Parathyroid adenoma (tissue), 2 donors: ENCODE measurements at regions not wholly inside any gene's neighbourhood (a gene's known extent, or its start where the extent isn't known, plus 50 kb on each side); places are given as distances from the start of the nearest gene placed in this dataset.
A peak's percentile ranks its signal among the peaks of the same experiment; 100 is the strongest.

Experiments used
- H2AFZ ChIP-seq: fragments of 300-600 bp; sonication (generic); one replicate; pipeline ENCODE4 v1.7.0; 2017; ENCODE audit warnings: antibody characterized with exemption, mild to moderate bottlenecking
- H3K27ac ChIP-seq: fragments of 300-600 bp; sonication (generic); one replicate; pipeline ENCODE4 v1.7.0; 2017
- H3K27me3 ChIP-seq: fragments of 300-600 bp; sonication (generic); one replicate; pipeline ENCODE4 v1.7.0; 2017; ENCODE audit warnings: low read length; ENCODE audit not compliant: control insufficient read depth, insufficient read depth
- H3K36me3 ChIP-seq: fragments of 300-600 bp; sonication (generic); one replicate; pipeline ENCODE4 v1.7.0; 2017; ENCODE audit warnings: low read length; ENCODE audit not compliant: control insufficient read depth, insufficient read depth
- H3K4me1 ChIP-seq: fragments of 300-600 bp; sonication (generic); one replicate; pipeline ENCODE4 v1.7.0; 2017; ENCODE audit warnings: control low read depth
- H3K4me2 ChIP-seq: fragments of 300-600 bp; sonication (generic); one replicate; pipeline ENCODE4 v1.7.0; 2017; ENCODE audit warnings: low read length
- H3K4me3 ChIP-seq: fragments of 300-600 bp; sonication (generic); one replicate; pipeline ENCODE4 v1.7.0; 2017; ENCODE audit warnings: low read depth, low read length
- H3K79me2 ChIP-seq: fragments of 300-600 bp; sonication (generic); one replicate; pipeline ENCODE4 v1.7.0; 2017; ENCODE audit warnings: control low read depth
- H3K9ac ChIP-seq: fragments of 300-600 bp; sonication (generic); one replicate; pipeline ENCODE4 v1.7.0; 2017; ENCODE audit warnings: mild to moderate bottlenecking
- H3K9me3 ChIP-seq: fragments of 300-600 bp; sonication (generic); one replicate; pipeline ENCODE4 v1.7.0; 2017; ENCODE audit warnings: low read length; ENCODE audit not compliant: control insufficient read depth
- CTCF ChIP-seq: fragments of 300-600 bp; sonication (generic); IDR thresholded peaks from one replicate; pipeline ENCODE4 v1.7.0; 2017; ENCODE audit warnings: antibody characterized with exemption, mild to moderate bottlenecking
- donor health status: primary hyperparathyroidism.

DNA sequence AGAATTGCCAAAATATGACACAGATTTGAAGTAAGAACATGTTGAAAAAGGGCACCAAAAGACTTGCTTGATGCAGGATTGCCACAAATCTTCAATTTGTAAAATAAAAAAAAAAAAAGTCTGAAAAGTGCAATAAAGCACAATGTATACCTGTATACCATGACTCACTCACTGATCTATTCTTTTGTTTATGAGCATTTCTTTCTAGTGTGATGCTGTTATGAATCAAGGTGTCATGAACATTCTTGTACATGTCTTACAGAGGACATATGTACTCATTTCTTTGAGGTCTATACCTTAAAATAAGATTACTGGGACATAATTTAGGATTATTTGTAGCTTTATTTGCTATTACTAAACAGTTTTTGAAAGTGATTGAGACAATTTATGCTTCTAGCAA lies 464.9 kb upstream of the RBMS3 start:
- no peaks in the 10 kb centered on the region for H3K9me3 ChIP-seq
- H3K4me2 ChIP-seq: no peak overlapping the region
- no peak overlapping the region for H3K4me3 ChIP-seq
- H2AFZ ChIP-seq: no peak overlapping the region
- H3K27me3 ChIP-seq: no peaks in the 10 kb centered on the region
- no peak overlapping the region for H3K27ac ChIP-seq
- H3K79me2 ChIP-seq: no peaks in the 10 kb centered on the region
- H3K9ac ChIP-seq: no peak overlapping the region
- no peaks in the 10 kb centered on the region for H3K36me3 ChIP-seq
- no peak for TF ChIP-seq CTCF
- no peaks in the 10 kb centered on the region for H3K4me1 ChIP-seq

- Histone ChIP-seq H3K4me2 (no peak overlapping the region), H3K4me1 (no peaks in the 10 kb centered on the region), H3K79me2 (no peaks in the 10 kb centered on the region)
Measured at GRCh38 chr3:28824316-28824715, 456.6 kb upstream of the RBMS3 start.

DNA sequence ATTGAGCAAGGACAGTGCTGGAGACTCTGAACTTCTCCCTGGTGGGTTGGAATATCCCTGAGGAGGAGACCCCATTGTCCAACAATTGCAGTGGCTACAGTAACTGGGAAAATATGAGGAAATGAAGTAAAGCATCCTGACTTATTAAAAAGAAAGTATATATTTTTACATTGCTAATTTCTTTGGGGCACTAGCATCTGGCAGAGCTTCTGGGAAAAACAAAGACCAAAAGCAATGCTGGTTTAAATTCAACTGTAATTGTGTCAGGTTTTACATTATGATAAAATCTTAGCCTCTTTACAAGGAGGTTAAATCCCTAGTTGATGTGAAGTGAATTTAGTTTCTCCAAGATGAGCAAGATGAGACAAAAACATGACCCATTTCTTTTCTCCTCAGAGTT lies 454.0 kb upstream of the RBMS3 start:
- Histone ChIP-seq H3K27ac (no peak overlapping the region), H3K27me3 (no peaks in the 10 kb centered on the region), H3K9me3 (no peaks in the 10 kb centered on the region), H3K4me2 (no peak overlapping the region), H3K9ac (no peak overlapping the region), H3K4me3 (no peak overlapping the region), H3K36me3 (no peaks in the 10 kb centered on the region), H3K79me2 (no peaks in the 10 kb centered on the region), H3K4me1 (no peaks in the 10 kb centered on the region), H2AFZ (no peak overlapping the region)
- TF ChIP-seq CTCF: no peak

More at GRCh38 chr3:28824316-28824715, 456.6 kb upstream of the RBMS3 start:
- no peak overlapping the region for H3K4me3 ChIP-seq
- no peak for TF ChIP-seq CTCF
- H3K36me3 ChIP-seq: no peaks in the 10 kb centered on the region
- no peaks in the 10 kb centered on the region for H3K27me3 ChIP-seq
- H3K9me3 ChIP-seq: no peaks in the 10 kb centered on the region
- no peak overlapping the region for H2AFZ ChIP-seq
- H3K9ac ChIP-seq: no peak overlapping the region
- H3K27ac ChIP-seq: no peak overlapping the region

DNA sequence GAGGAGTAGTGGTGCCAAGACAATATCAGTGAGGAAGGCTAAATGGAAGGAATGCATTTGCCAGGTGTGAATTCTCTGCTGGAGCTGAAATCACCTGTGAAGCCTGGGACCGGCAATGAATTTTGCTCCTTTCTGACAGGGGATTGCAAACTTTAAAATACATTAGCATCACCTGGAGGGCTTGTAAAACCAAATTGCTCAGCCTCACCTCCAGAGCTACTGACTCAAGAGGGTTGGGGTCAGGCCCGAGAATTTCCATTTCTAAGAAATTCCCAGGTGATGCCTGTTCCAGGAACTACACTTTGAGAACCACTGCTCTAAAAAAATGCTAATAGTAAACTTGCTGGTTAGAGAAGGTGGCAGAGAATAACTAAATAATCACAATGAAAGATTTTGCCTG lies 445.6 kb upstream of the RBMS3 start:
- Histone ChIP-seq H2AFZ (peak overlapping the region; percentile 31), H3K79me2 (no peaks in the 10 kb centered on the region), H3K4me1 (no peaks in the 10 kb centered on the region), H3K27me3 (no peaks in the 10 kb centered on the region), H3K4me2 (no peak overlapping the region), H3K9ac (no peak overlapping the region), H3K9me3 (no peaks in the 10 kb centered on the region), H3K27ac (no peak overlapping the region), H3K4me3 (no peak overlapping the region), H3K36me3 (no peaks in the 10 kb centered on the region)
- no peak for TF ChIP-seq CTCF

- Histone ChIP-seq H3K27ac (no peak overlapping the region), H3K4me2 (no peak overlapping the region), H3K36me3 (no peaks in the 10 kb centered on the region), H3K79me2 (no peaks in the 10 kb centered on the region), H3K4me3 (no peak overlapping the region), H3K9me3 (no peaks in the 10 kb centered on the region), H2AFZ (peak overlapping the region; percentile 31), H3K4me1 (no peaks in the 10 kb centered on the region), H3K9ac (no peak overlapping the region), H3K27me3 (no peaks in the 10 kb centered on the region)
- TF ChIP-seq CTCF: no peak
Measured at GRCh38 chr3:28835751-28836150, 445.1 kb upstream of the RBMS3 start.
